Keratinocyte (primary cell): ENCODE measurements at regions not wholly inside any gene's neighbourhood (a gene's known extent, or its start where the extent isn't known, plus 50 kb on each side); places are given as distances from the start of the nearest gene placed in this dataset.
"Not testable (repeated sequence)": the region's sequence is repeated elsewhere in the genome, so short reads cannot be mapped to it uniquely, and the experiment has no call there.

ENCODE experiments used
- EZH2 ChIP-seq: IDR thresholded peaks from one replicate; pipeline ENCODE4 v1.6.1; 2012; ENCODE audit warnings: inconsistent platforms, mild to moderate bottlenecking, low read length, moderate library complexity
- TF ChIP-seq, protein P1 (sequence below), 3 experiments: IDR thresholded peaks in 1 of 3; conservative IDR thresholded peaks in 1 of 3; optimal IDR thresholded peaks in 1 of 3; 2 replicates in 2 of 3; 3 replicates in 1 of 3; pipeline versions ENCODE3 to v1.5.1; 2011; ENCODE audit warnings: low read length in 3 of 3, mild to moderate bottlenecking in 3 of 3, moderate library complexity in 2 of 3, control low read depth in 1 of 3, inconsistent platforms in 1 of 3; ENCODE audit not compliant: insufficient read depth in 2 of 3; ENCODE audit errors: extremely low read depth in 1 of 3

DNA sequence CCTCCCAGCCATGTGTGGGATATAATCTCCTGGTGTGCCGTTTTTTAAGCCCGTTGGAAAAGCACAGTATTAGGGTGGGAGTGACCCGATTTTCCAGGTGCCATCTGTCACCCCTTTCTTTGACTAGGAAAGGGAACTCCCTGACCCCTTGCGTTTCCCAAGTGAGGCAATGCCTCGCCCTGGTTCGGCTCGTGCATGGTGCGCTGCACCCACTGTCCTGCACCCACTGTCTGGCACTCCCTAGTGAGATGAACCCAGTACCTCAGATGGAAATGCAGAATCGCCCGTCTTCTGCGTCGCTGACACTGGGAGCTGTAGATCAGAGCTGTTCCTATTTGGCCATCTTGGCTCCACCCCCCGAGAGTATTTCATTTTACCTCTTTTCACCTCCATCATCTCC, 1146.6 kb downstream of the BRINP3 start:
- TF ChIP-seq, protein P1, sequence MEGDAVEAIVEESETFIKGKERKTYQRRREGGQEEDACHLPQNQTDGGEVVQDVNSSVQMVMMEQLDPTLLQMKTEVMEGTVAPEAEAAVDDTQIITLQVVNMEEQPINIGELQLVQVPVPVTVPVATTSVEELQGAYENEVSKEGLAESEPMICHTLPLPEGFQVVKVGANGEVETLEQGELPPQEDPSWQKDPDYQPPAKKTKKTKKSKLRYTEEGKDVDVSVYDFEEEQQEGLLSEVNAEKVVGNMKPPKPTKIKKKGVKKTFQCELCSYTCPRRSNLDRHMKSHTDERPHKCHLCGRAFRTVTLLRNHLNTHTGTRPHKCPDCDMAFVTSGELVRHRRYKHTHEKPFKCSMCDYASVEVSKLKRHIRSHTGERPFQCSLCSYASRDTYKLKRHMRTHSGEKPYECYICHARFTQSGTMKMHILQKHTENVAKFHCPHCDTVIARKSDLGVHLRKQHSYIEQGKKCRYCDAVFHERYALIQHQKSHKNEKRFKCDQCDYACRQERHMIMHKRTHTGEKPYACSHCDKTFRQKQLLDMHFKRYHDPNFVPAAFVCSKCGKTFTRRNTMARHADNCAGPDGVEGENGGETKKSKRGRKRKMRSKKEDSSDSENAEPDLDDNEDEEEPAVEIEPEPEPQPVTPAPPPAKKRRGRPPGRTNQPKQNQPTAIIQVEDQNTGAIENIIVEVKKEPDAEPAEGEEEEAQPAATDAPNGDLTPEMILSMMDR (optimal IDR thresholded peaks at IDR 0.05 in 1 of 3, IDR thresholded peaks at IDR 0.05 in 1 of 3, conservative IDR thresholded peaks at IDR 0.05 in 1 of 3; ENCODE audit: extremely low read depth in 1 of 3, insufficient read depth in 2 of 3, low read length in 3 of 3), result not testable (repeated sequence)
- TF ChIP-seq EZH2, result not testable (repeated sequence)
